ENCODE measurements at regions not wholly inside any gene's neighbourhood (a gene's known extent, or its start where the extent isn't known, plus 50 kb on each side); places are given as distances from the start of the nearest gene placed in this dataset.

GRCh38 chr21:19463966-19464365 is 1060.4 kb upstream of the TMPRSS15 start:
- Histone ChIP-seq H3K4me3 (no peak overlapping the region), H3K4me2 (ENCODE audit: insufficient read depth, low read length) (no peak overlapping the region), H4K20me1 (replicated peaks; ENCODE audit: control insufficient read depth, insufficient read depth, low read length) (no peaks in the 10 kb centered on the region), H3K9me3 (replicated peaks; ENCODE audit: control insufficient read depth, insufficient read depth, low read depth, low read length) (no peaks in the 10 kb centered on the region), H2AFZ (ENCODE audit: low read depth, low read length) (no peak overlapping the region), H3K27ac (ENCODE audit: extremely low read depth, low read depth, low read length) (no peak overlapping the region), H3K36me3 (ENCODE audit: control insufficient read depth, insufficient read depth, low read length) (no peaks in the 10 kb centered on the region), H3K27me3 (ENCODE audit: control insufficient read depth in 2 of 2, insufficient read depth in 2 of 2, low read length in 2 of 2) (no peaks in the 10 kb centered on the region), H3K9me1 (ENCODE audit: control insufficient read depth, insufficient read depth, low read length) (no peaks in the 10 kb centered on the region), H3K9ac (ENCODE audit: insufficient read depth in 1 of 2, low read depth in 2 of 2, low read length in 2 of 2) (no peak overlapping the region), H3K4me1 (replicated peaks in 1 of 2; ENCODE audit: control insufficient read depth in 2 of 2, insufficient read depth in 2 of 2, low read length in 2 of 2) (no peaks in the 10 kb centered on the region; a peak in 1 of 5 replicates), H3K79me2 (ENCODE audit: control insufficient read depth, insufficient read depth, low read length) (peaks cover 36% of the 10 kb centered on the region)
- FAIRE-seq (no peak), ATAC-seq (no peak), DNase-seq (ENCODE audit: extremely low read depth in 1 of 4, low spot score in 3 of 4) (no peak)
- CTCF ChIA-PET (ENCODE audit: low intra/inter-chr PET ratio), result no interaction called here
- POLR2A ChIA-PET, result no interaction called here
- TF ChIP-seq ZNF12 (CRISPR knock-in tag; IDR thresholded peaks at IDR 0.05) (no peak), RFX7 (CRISPR knock-in tag; IDR thresholded peaks at IDR 0.05) (no peak), CREM (IDR thresholded peaks at IDR 0.05; ENCODE audit: low read depth) (no peak), TEAD1 (CRISPR knock-in tag; IDR thresholded peaks at IDR 0.05) (no peak), MCM5 (IDR thresholded peaks at IDR 0.05; ENCODE audit: low read depth) (no peak), EHMT2 (IDR thresholded peaks at IDR 0.05) (no peak)
- in situ Hi-C loops (cut with MboI) (no loop called here), intact Hi-C loops (cut with micrococcal nuclease) (no loop called here)
- no TSS peak for BruUV-seq (replicated peaks)
- 13% methylated on average over 1 of the region's 1 CpG for WGBS (ENCODE audit: insufficient coverage, low coverage, missing lambda C conversion rate)

GRCh38 chr21:19468991-19469715 is 1065.6 kb upstream of the TMPRSS15 start:
- H3K27me3 ChIP-seq (ENCODE audit: control insufficient read depth in 2 of 2, insufficient read depth in 2 of 2, low read length in 2 of 2), result no peaks in the 10 kb centered on the region
- no peak overlapping the region for H3K4me2 ChIP-seq (ENCODE audit: insufficient read depth, low read length)
- ChIA-PET POLR2A (no interaction called here), CTCF (ENCODE audit: low intra/inter-chr PET ratio) (no interaction called here)
- no peak overlapping the region for H3K4me3 ChIP-seq
- BruUV-seq (replicated peaks), result no TSS peak
- no peaks in the 10 kb centered on the region for H3K36me3 ChIP-seq (ENCODE audit: control insufficient read depth, insufficient read depth, low read length)
- H3K9me3 ChIP-seq (replicated peaks; ENCODE audit: control insufficient read depth, insufficient read depth, low read depth, low read length), result peaks cover 6% of the 10 kb centered on the region; the same call in 1 of the 2 replicates
- no peaks in the 10 kb centered on the region for H3K4me1 ChIP-seq (replicated peaks in 1 of 2; ENCODE audit: control insufficient read depth in 2 of 2, insufficient read depth in 2 of 2, low read length in 2 of 2)
- WGBS (ENCODE audit: insufficient coverage, low coverage, missing lambda C conversion rate), result 28% methylated on average over 3 of the region's 3 CpGs
- peaks cover 16% of the 10 kb centered on the region for H3K79me2 ChIP-seq (ENCODE audit: control insufficient read depth, insufficient read depth, low read length)
- in situ Hi-C loops (cut with MboI) (no loop called here), intact Hi-C loops (cut with micrococcal nuclease) (no loop called here)
- H2AFZ ChIP-seq (ENCODE audit: low read depth, low read length), result no peak overlapping the region
- no peak overlapping the region for H3K27ac ChIP-seq (ENCODE audit: extremely low read depth, low read depth, low read length)
- no peaks in the 10 kb centered on the region for H4K20me1 ChIP-seq (replicated peaks; ENCODE audit: control insufficient read depth, insufficient read depth, low read length)
- no peak overlapping the region for H3K9ac ChIP-seq (ENCODE audit: insufficient read depth in 1 of 2, low read depth in 2 of 2, low read length in 2 of 2)
- ATAC-seq (no peak), FAIRE-seq (no peak), DNase-seq (ENCODE audit: extremely low read depth in 1 of 4, low spot score in 3 of 4) (no peak)
- H3K9me1 ChIP-seq (ENCODE audit: control insufficient read depth, insufficient read depth, low read length), result no peaks in the 10 kb centered on the region
- TF ChIP-seq GMEB1 (CRISPR knock-in tag; IDR thresholded peaks at IDR 0.05) (no peak), CBX2 (IDR thresholded peaks at IDR 0.05; ENCODE audit: insufficient read depth, low read length, poor library complexity, severe bottlenecking) (no peak), ZNF324 (CRISPR knock-in tag; IDR thresholded peaks at IDR 0.05) (no peak), HES1 (IDR thresholded peaks at IDR 0.05; ENCODE audit: low read depth) (no peak), ZNF766 (CRISPR knock-in tag; conservative IDR thresholded peaks at IDR 0.05) (no peak)

Data from K562 (cell line).